NCI-H1105 (cell line): ENCODE measurements at regions not wholly inside any gene's neighbourhood (a gene's known extent, or its start where the extent isn't known, plus 50 kb on each side); places are given as distances from the start of the nearest gene placed in this dataset.

Experiments used
- DNase-seq: peaks from one replicate; lab custom pipeline; 2025; lab: John Stamatoyannopoulos, UW

- no peak for DNase-seq
These were observed 51.9 kb upstream of the IGSF9B start for GRCh38 chr11:134008634-134009071.

- no peak for DNase-seq
These were observed 55.4 kb upstream of the JAM3 start for GRCh38 chr11:134013518-134013917.

- peak; percentile 16 for DNase-seq
These were observed 54.4 kb upstream of the JAM3 start for GRCh38 chr11:134014511-134014910.

GRCh38 chr11:134015556-134015955 is 53.3 kb upstream of the JAM3 start:
- DNase-seq: no peak

- no peak for DNase-seq
These were observed 51.1 kb upstream of the JAM3 start for GRCh38 chr11:134017511-134018430.
